ENCODE measurements at regions not wholly inside any gene's neighbourhood (a gene's known extent, or its start where the extent isn't known, plus 50 kb on each side); places are given as distances from the start of the nearest gene placed in this dataset.
A peak's percentile ranks its signal among the peaks of the same experiment; 100 is the strongest.

DNA sequence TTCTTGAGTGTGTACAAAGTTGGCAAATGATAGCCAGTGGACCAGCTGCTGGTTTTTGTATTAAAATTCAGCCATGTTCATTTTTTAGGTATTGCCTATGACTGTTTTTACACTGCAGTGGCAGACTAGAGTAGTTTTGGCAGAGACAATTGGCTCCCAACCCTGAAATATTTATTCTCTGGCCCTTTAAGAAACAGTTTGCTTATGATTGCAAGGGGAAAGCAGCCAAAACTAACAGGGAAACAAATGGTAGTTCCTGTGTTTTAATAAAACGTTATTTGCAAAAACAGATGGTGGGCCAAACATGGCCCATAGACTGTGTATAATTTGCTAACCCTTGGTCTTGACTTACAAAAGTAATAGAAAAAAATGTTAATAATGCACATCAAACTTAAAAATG lies 110.2 kb downstream of the ALX1 start:
- DNase-seq (peak in 2 of 4 donors; percentile 27 to 46), ATAC-seq (no peak)
- Histone ChIP-seq H3K4me3 (no peak overlapping the region), H3K36me3 (no peaks in the 10 kb centered on the region), H3K27me3 (no peaks in the 10 kb centered on the region), H3K9me3 (no peaks in the 10 kb centered on the region), H3K27ac (no peak overlapping the region), H3K4me1 (no peaks in the 10 kb centered on the region)
- intact Hi-C loops (cut with DNase I) = no loop called here
- TF ChIP-seq, protein P1, sequence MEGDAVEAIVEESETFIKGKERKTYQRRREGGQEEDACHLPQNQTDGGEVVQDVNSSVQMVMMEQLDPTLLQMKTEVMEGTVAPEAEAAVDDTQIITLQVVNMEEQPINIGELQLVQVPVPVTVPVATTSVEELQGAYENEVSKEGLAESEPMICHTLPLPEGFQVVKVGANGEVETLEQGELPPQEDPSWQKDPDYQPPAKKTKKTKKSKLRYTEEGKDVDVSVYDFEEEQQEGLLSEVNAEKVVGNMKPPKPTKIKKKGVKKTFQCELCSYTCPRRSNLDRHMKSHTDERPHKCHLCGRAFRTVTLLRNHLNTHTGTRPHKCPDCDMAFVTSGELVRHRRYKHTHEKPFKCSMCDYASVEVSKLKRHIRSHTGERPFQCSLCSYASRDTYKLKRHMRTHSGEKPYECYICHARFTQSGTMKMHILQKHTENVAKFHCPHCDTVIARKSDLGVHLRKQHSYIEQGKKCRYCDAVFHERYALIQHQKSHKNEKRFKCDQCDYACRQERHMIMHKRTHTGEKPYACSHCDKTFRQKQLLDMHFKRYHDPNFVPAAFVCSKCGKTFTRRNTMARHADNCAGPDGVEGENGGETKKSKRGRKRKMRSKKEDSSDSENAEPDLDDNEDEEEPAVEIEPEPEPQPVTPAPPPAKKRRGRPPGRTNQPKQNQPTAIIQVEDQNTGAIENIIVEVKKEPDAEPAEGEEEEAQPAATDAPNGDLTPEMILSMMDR (IDR thresholded peaks at IDR 0.05) = no peak

DNA sequence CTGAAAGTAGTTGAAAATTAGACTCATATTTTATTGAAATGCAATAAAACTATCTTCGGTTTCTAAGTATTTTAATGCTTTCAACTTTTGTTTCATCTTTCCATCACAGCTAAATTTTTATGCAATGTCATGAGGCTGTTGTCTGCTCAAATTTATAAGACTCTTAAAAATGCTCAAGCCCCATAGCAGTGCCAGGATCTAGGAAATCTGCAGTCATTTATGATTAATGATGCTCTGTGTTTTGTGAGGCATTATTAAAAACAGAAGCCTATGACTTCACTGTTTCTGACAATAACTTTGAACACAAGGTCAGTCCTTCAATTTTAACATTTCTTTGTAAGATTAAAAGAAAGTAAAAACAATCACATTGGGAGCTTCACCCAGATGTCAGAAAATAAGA lies 112.5 kb downstream of the ALX1 start:
- DNase-seq = no peak

DNA sequence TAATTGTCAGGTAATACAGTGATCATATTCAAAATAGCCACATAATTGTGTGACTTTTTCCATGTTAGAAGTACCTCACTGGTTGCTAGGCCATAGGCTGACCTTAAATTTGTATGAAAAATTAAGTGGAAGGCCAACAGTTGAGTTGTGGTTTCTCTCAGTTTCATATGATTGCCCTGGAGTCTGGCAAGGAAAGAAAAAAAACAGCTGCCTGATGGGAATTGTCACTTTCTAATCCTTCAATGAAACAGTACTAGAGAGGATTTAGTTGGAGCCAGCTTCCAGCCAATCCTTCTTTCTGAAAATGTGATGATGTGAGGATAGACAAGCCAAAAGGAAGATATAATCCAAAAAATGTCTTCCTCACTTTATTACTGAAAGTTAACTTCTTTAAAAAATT lies 113.6 kb downstream of the ALX1 start:
- no peaks in the 10 kb centered on the region for H3K4me1 ChIP-seq
- ATAC-seq (no peak), DNase-seq (peak in 2 of 4 donors; percentile 50 to 60)
- no peaks in the 10 kb centered on the region for H3K36me3 ChIP-seq
- no peaks in the 10 kb centered on the region for H3K9me3 ChIP-seq
- H3K27ac ChIP-seq = no peak overlapping the region
- no peak overlapping the region for H3K4me3 ChIP-seq
- intact Hi-C loops (cut with DNase I) = no loop called here
- TF ChIP-seq, protein P1 (IDR thresholded peaks at IDR 0.05) = no peak
- H3K27me3 ChIP-seq = no peaks in the 10 kb centered on the region

More for the DNA sequence above, 112.5 kb downstream of the ALX1 start:
- TF ChIP-seq, protein P1 (IDR thresholded peaks at IDR 0.05) = no peak
- Histone ChIP-seq H3K27me3 (no peaks in the 10 kb centered on the region), H3K9me3 (no peaks in the 10 kb centered on the region), H3K4me3 (no peak overlapping the region), H3K36me3 (no peaks in the 10 kb centered on the region), H3K4me1 (no peaks in the 10 kb centered on the region), H3K27ac (no peak overlapping the region)
- intact Hi-C loops (cut with DNase I) = no loop called here
- no peak for ATAC-seq

- no peaks in the 10 kb centered on the region for H3K4me1 ChIP-seq
- no peak overlapping the region for H3K27ac ChIP-seq
- TF ChIP-seq, protein P1 (IDR thresholded peaks at IDR 0.05) = no peak
- ATAC-seq (no peak), DNase-seq (peak in 1 of 4 donors; percentile 31)
- H3K4me3 ChIP-seq = no peak overlapping the region
- H3K9me3 ChIP-seq = no peaks in the 10 kb centered on the region
- H3K27me3 ChIP-seq = no peaks in the 10 kb centered on the region
- H3K36me3 ChIP-seq = no peaks in the 10 kb centered on the region
- intact Hi-C loops (cut with DNase I) = no loop called here
These were observed 114.0 kb downstream of the ALX1 start for GRCh38 chr12:85394065-85394464.

DNA sequence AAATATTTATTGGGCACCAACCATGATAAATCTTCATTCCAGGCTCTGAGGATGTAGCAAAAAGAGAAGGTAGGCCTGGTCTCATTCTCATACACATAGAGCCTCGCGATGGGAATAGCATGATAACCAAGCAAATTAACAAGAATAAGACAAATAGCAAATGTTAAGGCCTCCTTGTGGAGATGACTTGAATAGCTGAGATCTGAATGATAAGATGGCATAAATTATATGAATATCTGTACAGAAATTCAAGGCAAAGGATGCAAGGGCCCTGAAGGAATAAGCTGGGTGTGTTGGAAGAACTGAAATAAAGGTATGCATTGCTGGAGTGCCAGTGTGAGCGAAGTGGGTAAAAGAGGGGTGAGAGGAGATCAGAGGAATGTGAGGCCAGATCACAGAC lies 114.8 kb downstream of the ALX1 start:
- H3K4me1 ChIP-seq = no peaks in the 10 kb centered on the region
- H3K9me3 ChIP-seq = no peaks in the 10 kb centered on the region
- no peak overlapping the region for H3K4me3 ChIP-seq
- H3K27ac ChIP-seq = no peak overlapping the region
- TF ChIP-seq, protein P1 (IDR thresholded peaks at IDR 0.05) = no peak
- ATAC-seq (no peak), DNase-seq (no peak)
- intact Hi-C loops (cut with DNase I) = no loop called here
- no peaks in the 10 kb centered on the region for H3K36me3 ChIP-seq
- H3K27me3 ChIP-seq = no peaks in the 10 kb centered on the region
